T-helper 1 cell treated with Interleukin-12 subunit alpha and Interleukin-12 subunit beta and Interleukin-4 antibody, amounts not matched to agents 30 ng/mL and 1 ng/mL, for 36 hours (primary cell): ENCODE measurements at regions not wholly inside any gene's neighbourhood (a gene's known extent, or its start where the extent isn't known, plus 50 kb on each side); places are given as distances from the start of the nearest gene placed in this dataset.

ENCODE experiments used
- intact Hi-C: fragments of 100-400 bp; cut with micrococcal nuclease; formaldehyde crosslinking; loops from one replicate; pipeline ENCODE4 v1.15.1; 2024

DNA sequence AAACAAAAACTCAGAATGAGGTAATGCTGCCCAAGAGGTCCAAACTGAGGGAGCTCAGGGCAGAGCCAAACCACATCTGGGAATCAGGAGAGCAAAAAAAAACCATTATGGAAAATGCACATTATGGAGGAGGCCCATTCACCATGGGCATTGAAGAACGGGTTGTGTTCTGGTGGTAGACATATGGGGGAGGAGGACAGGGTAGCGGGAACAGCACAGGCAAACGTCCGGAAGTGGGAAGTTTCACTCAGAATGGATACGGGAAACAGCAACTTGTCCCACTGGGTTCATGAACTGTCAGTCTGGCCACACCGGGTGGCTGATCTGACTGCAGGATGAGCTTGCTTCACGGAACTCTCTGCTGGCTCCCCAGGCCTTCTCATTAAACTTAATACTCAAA is 139.7 kb downstream of the RRAGC start:
- intact Hi-C loops, result no loop called here

GRCh38 chr1:38718031-38718430 is 141.5 kb downstream of the RRAGC start:
- intact Hi-C loops, result no loop called here

DNA sequence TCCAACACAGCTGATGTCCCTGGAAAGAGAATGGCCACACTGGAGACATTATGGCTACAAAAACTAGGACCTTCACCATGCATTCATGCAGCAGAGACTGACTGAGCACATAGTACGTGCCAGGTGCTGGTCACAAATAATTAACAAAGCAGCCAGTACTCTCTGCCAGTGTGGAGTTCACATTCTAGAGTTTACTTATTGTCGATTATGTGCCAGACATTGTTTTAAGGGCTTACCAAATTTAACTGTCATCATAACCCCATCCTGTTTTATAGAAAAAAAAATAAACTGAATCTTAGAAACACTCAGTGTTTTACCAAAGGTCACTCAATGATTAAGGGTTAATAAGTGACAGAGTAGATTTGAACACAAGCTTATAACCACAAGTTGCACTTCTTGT is 143.3 kb downstream of the RRAGC start:
- intact Hi-C loops, result no loop called here

GRCh38 chr1:38715415-38715814 is 144.2 kb downstream of the RRAGC start:
- intact Hi-C loops, result no loop called here

- intact Hi-C loops, result no loop called here
Measured at GRCh38 chr1:38712046-38712445, 147.5 kb downstream of the RRAGC start.

DNA sequence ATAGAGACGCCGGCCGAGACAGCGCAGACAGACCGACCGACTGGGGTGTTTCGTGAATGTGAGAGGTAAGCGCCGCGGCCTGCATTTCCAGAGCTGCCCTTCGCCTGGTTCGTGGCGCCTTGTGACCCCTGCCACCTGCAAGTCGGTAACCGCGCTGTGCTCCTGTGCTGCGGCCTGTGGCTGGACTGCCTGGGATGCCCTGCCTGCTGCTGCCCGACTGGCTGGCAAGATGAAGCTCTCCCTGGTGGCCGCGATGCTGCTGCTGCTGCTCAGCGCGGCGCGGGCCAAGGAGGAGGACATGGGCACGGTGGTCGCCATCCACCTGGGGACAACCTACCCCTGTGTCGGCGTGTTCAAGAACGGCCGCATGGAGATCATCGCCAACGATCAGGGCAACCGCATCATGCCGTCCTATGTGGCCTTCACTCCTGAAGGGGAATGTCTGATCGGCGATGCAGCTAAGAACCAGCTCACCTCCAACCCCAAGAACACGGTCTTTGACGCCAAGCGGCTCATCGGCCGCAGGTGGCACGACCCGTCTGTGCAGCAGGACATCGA is 150.8 kb downstream of the RRAGC start:
- intact Hi-C loops, result no loop called here

- intact Hi-C loops, result no loop called here
Measured at GRCh38 chr1:38701088-38701487, 158.5 kb downstream of the RRAGC start.

DNA sequence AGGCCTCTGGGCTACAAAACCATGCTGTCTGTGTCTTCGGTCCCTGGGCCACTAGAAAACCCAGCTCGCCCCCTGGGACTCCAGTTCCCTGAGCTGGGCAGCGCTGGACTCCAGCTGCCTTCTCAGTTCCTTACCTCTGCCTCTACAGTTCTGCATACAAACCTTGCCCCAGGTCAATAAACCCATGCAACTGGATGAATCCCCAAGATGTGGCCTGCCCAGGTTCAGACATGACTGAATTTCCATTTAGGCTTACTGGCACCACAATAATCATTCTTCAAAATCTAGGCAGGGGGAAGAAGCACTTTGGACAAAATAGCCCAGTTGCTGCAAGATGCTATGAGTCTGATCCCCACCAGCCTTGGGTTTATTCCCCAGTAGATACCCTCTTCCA is 159.5 kb downstream of the RRAGC start:
- intact Hi-C loops, result no loop called here

- intact Hi-C loops, result no loop called here
Measured at GRCh38 chr1:38699330-38700076, 160.1 kb downstream of the RRAGC start.

- intact Hi-C loops, result no loop called here
Measured at GRCh38 chr1:38697387-38697786, 162.2 kb downstream of the RRAGC start.

DNA sequence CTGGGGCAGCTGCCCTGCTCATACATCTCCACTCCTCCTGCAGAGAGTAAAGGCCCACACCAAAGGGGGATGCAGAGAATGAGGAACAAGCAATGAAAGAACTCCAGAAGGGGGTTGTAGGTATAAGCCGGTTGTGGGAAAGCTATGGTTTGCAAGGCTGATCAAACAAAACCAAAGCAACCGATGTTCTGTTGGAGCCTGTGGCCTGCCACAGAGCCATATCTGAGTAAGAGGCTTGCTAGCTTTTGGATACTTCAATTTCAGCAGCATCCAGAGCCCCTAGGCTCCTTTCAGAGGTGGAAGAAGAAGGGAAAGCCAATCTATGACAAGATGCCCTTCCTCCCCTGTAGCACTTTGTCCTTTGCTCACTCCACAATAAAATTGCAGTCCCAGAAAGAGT is 163.2 kb downstream of the RRAGC start:
- intact Hi-C loops, result no loop called here

DNA sequence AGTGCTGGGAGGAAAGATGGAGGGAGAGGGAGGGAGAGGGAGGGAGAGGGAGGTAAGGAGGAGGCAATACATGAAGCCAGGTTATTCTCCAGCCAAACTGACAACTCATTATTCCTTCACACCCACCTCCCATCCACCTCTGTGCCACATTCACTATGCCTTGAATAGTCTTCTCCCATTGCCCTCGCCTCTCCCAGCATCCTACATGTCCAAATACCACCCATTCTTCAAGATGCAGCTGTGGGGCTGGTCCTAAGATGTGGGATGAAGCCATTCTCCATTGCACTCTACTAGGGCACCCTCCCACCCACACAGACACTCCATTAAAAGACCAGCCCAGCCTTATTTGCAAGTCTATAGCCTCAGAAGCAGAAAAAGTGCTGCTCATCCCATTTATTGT is 165.8 kb downstream of the RRAGC start:
- intact Hi-C loops, result no loop called here

- intact Hi-C loops, result no loop called here
Measured at GRCh38 chr1:38693031-38693430, 166.5 kb downstream of the RRAGC start.

DNA sequence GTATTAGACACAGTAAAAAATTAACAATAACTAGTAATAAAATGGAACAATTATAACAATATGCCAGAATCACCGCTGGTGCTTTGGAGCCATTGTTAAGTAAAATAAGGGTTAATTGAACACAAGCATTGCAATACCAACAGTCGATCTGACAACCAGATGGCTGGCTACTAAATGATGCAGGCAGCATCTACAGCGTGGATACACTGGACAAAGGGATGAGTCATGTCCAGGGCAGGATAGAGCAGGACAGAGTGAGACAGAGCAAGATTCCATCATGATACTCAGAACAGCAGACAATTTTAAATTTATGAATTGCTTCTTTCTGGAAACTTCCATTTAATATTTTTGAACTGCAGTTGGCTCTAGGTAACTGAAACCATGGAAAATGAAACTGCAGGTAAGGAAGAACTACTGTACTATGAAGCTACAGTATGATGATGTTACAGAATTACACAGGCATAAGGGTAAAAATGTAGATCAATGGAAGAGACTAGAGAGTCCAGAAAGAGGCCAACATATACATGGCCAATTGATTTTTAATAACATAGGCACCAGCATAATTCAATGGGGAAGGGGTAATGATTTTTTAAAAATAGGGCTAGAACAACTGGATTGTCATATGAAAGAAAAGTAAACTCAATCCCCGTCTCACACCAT is 168.7 kb downstream of the RRAGC start:
- intact Hi-C loops, result no loop called here

- intact Hi-C loops, result no loop called here
Measured at GRCh38 chr1:38686927-38687255, 172.7 kb downstream of the RRAGC start.

DNA sequence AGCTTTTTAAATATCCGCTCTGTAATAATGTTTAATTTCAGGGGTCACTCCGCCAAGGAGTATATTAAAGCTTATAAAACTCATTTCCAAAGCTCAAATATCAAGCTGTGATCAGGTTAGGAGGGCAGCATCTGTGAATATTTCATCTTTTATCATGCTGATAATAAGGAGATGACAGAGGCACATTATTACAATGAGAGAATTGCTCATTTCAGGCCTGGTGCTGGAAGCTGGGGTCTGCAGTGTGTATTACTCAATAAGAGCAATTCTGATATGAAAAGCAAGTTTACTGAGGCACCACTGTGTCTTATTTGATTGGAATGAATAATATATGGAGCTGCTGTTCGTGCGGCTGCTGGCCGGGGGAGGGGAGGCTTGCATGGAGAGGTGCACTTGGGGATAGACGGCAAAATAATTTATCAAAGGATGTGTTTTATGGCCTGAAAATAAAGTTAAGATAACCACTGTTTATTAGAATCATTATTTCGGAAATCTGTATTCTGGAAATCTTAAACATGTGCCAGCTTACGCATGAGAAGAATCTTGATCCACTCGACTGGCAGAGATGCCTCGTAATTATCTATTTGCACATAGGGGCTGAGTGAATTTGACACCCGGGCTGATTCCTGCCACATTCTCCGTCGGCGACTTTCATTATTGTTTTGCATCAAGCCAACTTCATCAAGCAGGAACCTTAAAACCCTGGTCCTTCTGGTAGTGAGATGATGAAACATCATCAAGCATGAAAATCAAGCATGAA is 173.2 kb downstream of the RRAGC start:
- intact Hi-C loops, result no loop called here

GRCh38 chr1:38685388-38685787 is 174.2 kb downstream of the RRAGC start:
- intact Hi-C loops, result no loop called here

- intact Hi-C loops, result no loop called here
Measured at GRCh38 chr1:38680801-38681510, 178.6 kb downstream of the RRAGC start.

DNA sequence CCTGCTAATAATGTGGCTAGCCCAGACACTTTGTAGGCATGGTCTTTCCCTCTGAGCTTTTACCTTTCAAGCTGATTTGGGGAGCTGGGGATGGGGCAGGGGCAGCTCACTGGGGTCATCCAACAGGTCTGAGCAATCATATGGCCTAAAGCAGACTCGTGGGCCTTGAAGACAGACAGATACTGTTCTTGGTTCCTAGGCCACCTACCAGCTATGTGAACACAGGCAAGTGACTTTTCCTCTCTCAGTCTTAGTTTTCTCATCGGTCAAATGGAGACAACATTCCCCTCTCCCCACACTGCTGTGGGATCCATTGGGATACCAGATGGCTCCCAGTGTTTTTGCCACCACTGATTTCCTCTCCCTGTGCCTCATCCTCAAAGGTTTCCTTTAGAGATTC is 181.8 kb downstream of the RRAGC start:
- intact Hi-C loops, result no loop called here

- intact Hi-C loops, result no loop called here
Measured at GRCh38 chr1:38677311-38677710, 182.3 kb downstream of the RRAGC start.

DNA sequence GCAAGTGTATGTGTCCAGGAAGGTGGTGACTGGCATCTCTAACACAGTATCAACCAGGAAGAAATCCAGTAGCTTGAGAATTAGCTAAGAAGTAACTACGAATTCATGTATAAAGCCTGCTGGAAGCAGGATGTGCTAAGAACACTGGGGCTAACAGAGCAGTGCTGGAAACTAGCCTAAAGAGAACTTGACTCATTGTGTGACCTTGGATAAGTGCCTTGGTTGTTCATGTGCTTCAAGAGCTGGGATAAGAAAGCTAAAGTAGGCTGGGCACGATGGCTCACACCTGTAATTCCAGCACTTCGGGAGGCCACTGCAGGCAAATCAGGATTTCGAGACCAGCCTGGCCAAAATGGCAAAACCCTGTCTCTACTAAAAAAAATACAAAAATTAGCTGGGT is 186.9 kb downstream of the RRAGC start:
- intact Hi-C loops, result no loop called here

DNA sequence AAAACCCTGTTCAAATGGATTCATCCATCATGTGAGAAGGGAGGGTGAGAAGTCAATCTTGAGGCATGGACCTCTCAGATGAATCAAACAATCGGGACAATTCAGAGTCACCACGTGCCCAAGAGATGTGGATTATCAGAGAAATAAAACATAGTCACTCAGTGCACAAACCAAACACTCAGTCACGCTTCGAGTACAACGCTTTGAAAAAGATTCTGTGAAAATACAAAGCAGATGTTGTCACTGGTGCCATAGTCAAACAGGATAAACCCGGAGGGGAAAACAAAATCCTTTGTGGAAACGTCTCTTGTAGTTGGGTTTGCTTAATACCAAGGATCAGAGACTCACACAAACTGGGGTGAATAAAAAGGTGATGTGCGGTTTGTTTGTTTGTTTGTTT is 188.4 kb downstream of the RRAGC start:
- intact Hi-C loops, result no loop called here
